Transverse colon (tissue), 4 donors: ENCODE measurements at regions not wholly inside any gene's neighbourhood (a gene's known extent, or its start where the extent isn't known, plus 50 kb on each side); places are given as distances from the start of the nearest gene placed in this dataset.
"Not testable (repeated sequence)": the region's sequence is repeated elsewhere in the genome, so short reads cannot be mapped to it uniquely, and the experiment has no call there.

Source experiments
- EP300 ChIP-seq: sonication (generic); formaldehyde crosslinking; IDR thresholded peaks from one replicate; pipeline ENCODE4 v1.6.1; 2017; ENCODE audit warnings: antibody characterized with exemption, low read depth
- POLR2A ChIP-seq: fragments of 450-650 bp; IDR thresholded peaks from one replicate; pipeline ENCODE4 v1.6.1; 2016; ENCODE audit warnings: antibody characterized with exemption, mild to moderate bottlenecking, moderate library complexity
- POLR2AphosphoS5 ChIP-seq, 3 donors: sonication (generic); formaldehyde crosslinking; IDR thresholded peaks; one replicate each; pipeline ENCODE4 v1.6.1; 2016; ENCODE audit warnings: antibody characterized with exemption in 3 of 3
- TF ChIP-seq, protein P1 (sequence below), 5 experiments: fragments of 200-600 bp in 3 of 5; fragments of 450-650 bp in 2 of 5; sonication (generic) in 3 of 5; IDR thresholded peaks; 1 replicate in 2 of 5; 2 replicates in 3 of 5; pipeline ENCODE4 v1.5.1; 2016 to 2017; ENCODE audit warnings: antibody characterized with exemption in 5 of 5, inconsistent platforms in 3 of 5, mild to moderate bottlenecking in 2 of 5, moderate library complexity in 1 of 5

DNA sequence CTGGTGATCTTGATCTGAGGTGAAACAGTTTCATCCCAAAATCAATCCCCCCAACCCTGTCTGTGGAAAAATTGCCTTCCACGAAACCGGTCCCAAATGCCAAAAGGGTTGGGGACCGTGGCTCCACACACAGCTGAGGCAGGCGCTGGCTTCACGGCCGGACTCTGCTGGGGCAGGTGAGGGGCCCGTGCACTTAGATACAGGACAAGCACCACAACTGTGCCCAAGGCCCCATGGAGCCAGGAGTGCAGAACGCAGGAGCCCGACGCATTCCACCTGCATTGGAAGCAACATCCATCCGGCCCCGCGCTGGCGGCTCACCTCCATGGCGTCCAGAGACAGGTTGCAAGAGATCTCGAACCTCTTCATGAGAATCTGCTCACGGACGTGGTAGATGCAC lies 5384.4 kb upstream of the TPTE start:
- TF ChIP-seq, protein P1, sequence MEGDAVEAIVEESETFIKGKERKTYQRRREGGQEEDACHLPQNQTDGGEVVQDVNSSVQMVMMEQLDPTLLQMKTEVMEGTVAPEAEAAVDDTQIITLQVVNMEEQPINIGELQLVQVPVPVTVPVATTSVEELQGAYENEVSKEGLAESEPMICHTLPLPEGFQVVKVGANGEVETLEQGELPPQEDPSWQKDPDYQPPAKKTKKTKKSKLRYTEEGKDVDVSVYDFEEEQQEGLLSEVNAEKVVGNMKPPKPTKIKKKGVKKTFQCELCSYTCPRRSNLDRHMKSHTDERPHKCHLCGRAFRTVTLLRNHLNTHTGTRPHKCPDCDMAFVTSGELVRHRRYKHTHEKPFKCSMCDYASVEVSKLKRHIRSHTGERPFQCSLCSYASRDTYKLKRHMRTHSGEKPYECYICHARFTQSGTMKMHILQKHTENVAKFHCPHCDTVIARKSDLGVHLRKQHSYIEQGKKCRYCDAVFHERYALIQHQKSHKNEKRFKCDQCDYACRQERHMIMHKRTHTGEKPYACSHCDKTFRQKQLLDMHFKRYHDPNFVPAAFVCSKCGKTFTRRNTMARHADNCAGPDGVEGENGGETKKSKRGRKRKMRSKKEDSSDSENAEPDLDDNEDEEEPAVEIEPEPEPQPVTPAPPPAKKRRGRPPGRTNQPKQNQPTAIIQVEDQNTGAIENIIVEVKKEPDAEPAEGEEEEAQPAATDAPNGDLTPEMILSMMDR (IDR thresholded peaks at IDR 0.05): not testable (repeated sequence)
- not testable (repeated sequence) for TF ChIP-seq POLR2A; EP300; POLR2AphosphoS5 (IDR thresholded peaks at IDR 0.05)
